ENCODE measurements at regions not wholly inside any gene's neighbourhood (a gene's known extent, or its start where the extent isn't known, plus 50 kb on each side); places are given as distances from the start of the nearest gene placed in this dataset.
A peak's percentile ranks its signal among the peaks of the same experiment; 100 is the strongest.

DNA sequence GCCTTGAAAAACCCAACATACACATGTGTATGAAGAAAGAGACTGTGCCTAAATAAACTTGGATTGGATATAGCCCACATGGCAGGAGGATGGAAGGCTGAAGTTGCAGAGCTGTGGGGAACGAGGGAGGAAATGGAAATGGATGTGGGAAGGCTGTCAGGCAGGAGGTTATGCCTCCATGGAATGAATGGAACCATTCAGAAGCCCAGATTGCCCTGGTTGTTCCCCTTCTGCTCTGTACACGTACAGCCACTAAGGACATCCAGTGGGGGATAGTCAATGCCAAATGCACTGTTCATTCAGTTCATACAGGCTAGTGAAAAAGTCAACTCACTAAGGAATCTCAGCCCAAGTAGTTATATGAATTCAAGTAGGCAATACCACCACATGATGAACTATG, 463.7 kb downstream of the TNS1 start:
- DNase-seq: no peak
- peaks cover 4% of the 10 kb centered on the region for H3K27me3 Mint-ChIP-seq (ENCODE audit: low read depth, poor library complexity)
- H3K27ac Mint-ChIP-seq: peak overlapping the region; percentile 59
- no peaks in the 10 kb centered on the region for H3K4me1 Mint-ChIP-seq
- peaks cover 21% of the 10 kb centered on the region for H3K36me3 Mint-ChIP-seq (ENCODE audit: low read depth)
- peaks cover 24% of the 10 kb centered on the region for H3K9me3 Mint-ChIP-seq
- TF ChIP-seq, protein P1, sequence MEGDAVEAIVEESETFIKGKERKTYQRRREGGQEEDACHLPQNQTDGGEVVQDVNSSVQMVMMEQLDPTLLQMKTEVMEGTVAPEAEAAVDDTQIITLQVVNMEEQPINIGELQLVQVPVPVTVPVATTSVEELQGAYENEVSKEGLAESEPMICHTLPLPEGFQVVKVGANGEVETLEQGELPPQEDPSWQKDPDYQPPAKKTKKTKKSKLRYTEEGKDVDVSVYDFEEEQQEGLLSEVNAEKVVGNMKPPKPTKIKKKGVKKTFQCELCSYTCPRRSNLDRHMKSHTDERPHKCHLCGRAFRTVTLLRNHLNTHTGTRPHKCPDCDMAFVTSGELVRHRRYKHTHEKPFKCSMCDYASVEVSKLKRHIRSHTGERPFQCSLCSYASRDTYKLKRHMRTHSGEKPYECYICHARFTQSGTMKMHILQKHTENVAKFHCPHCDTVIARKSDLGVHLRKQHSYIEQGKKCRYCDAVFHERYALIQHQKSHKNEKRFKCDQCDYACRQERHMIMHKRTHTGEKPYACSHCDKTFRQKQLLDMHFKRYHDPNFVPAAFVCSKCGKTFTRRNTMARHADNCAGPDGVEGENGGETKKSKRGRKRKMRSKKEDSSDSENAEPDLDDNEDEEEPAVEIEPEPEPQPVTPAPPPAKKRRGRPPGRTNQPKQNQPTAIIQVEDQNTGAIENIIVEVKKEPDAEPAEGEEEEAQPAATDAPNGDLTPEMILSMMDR (IDR thresholded peaks at IDR 0.05): no peak
- no peak overlapping the region for H3K4me3 Mint-ChIP-seq

DNA sequence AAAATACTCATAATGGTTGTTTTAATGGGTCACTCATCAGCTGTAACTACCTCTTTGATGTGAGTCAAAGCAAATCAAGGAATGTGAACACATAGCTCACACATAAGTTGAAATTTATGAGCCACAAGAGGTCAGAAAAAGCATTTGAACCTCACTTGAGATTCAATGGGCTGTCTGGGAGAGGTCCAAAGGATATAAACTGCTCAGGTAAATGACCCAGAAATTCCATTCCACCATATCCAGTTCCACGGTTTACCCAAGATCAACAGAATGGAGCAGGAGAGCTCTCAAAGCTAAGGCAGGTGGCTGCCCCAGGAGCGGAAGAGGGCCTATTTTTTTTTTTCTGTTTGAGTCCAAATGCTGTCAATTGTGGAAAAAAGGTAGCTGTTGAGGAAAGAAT, 464.1 kb downstream of the TNS1 start:
- TF ChIP-seq, protein P1 (IDR thresholded peaks at IDR 0.05): no peak
- peaks cover 20% of the 10 kb centered on the region for H3K9me3 Mint-ChIP-seq
- H3K27ac Mint-ChIP-seq: peak overlapping the region; percentile 59
- no peak for DNase-seq
- peaks cover 17% of the 10 kb centered on the region for H3K36me3 Mint-ChIP-seq (ENCODE audit: low read depth)
- no peaks in the 10 kb centered on the region for H3K4me1 Mint-ChIP-seq
- H3K4me3 Mint-ChIP-seq: no peak overlapping the region
- H3K27me3 Mint-ChIP-seq (ENCODE audit: low read depth, poor library complexity): peaks cover 4% of the 10 kb centered on the region

DNA sequence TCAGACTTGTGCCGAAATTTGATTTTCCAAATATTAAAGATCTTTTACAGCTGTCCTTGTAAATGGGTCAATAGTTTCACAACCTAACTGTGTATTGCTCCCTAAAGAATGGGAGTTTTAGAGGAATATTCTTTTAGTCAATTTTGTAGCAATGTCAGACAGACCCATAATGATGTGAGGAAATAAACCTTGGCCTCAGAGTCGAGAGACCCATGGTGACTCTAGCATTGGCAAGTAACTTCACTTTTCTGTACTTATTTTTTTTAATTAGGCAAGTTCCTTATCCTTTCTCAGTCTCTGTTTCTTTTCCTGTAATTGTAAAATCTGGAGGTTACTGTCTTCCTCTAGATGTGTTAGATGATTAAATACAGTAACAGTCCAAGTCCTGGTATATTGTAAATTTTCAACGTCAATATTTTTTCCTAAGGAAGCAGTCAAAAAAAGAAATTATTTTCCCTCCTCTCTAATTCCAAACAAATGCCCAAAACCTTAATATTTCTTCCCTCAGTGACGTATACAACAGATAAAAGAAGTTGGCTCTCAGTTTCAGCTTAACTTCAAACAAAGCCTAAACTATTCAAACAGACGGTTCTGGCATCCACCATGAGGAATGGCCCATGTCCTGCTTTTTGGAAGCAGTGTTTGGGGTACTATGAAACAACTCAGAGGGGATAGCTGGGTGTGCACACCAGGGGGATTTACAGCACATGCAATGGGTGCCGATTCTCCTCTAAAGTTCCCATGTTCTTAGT, 466.7 kb downstream of the TNS1 start:
- TF ChIP-seq, protein P1 (IDR thresholded peaks at IDR 0.05): no peak
- no peak for DNase-seq
- Mint-ChIP-seq H3K36me3 (ENCODE audit: low read depth) (peaks cover 11% of the 10 kb centered on the region), H3K27me3 (ENCODE audit: low read depth, poor library complexity) (peaks cover 4% of the 10 kb centered on the region), H3K27ac (no peak overlapping the region), H3K4me1 (peaks cover 13% of the 10 kb centered on the region), H3K9me3 (peaks cover 16% of the 10 kb centered on the region), H3K4me3 (no peak overlapping the region)

DNA sequence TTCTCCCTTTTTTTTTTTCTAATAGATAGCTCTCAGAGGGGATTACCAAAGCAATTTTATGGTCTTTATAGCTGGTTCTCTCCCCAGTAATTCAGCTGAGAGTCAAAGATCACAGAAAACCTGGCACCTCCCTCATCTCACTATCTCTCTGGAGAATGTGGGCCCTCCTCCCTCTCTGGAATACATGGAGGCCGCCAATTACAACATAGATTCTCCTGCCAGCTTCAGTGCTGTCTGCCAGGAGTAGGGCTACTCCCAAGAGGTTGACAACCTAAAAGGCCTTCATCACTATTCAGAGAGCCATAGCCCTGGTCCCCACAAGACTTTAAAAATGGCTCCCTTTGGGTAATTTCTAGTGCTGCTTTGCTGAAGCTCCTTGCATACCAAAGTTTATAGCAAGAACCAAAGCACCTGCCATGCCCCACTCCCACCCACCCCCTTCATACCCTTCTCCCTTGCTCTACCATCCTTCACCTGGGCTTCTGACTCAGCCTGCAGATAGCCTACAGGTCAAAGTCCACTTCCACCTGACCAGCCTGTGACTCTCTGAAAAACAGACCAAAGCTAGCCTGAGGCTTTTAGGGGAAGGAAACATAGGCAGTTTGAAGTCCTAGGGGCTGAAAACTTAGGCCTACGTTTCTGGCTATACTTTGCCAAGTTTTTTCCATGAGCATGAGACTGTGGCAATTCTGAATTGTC, 472.3 kb downstream of the TNS1 start:
- peak overlapping the region; percentile 47 for H3K27ac Mint-ChIP-seq
- TF ChIP-seq, protein P1 (IDR thresholded peaks at IDR 0.05): no peak

DNA sequence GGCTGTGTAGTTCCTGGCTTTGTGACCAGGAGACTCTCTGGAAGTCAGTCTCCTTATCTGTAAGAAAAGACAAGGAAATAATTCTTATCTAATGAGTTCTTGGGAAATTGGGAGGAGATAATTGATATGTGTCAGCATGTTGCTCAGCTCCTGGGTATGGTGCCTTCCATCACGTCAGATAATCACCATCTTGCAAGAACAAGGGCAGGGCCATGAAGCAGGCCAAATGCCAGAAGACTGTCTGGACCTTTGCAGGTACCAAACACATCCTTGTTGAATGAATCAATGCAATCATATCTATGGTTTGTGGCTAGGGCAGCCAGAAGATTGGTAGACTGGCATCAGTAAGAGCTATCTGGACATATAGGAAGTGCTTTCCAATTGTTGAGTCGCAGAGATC, 473.5 kb downstream of the TNS1 start:
- Mint-ChIP-seq H3K4me1 (peaks cover 27% of the 10 kb centered on the region), H3K9me3 (peaks cover 16% of the 10 kb centered on the region), H3K4me3 (no peak overlapping the region), H3K27me3 (ENCODE audit: low read depth, poor library complexity) (peaks cover 6% of the 10 kb centered on the region), H3K36me3 (ENCODE audit: low read depth) (peaks cover 11% of the 10 kb centered on the region), H3K27ac (no peak overlapping the region)
- no peak for DNase-seq
- TF ChIP-seq, protein P1 (IDR thresholded peaks at IDR 0.05): no peak

More for the DNA sequence above, 472.3 kb downstream of the TNS1 start:
- Mint-ChIP-seq H3K27me3 (ENCODE audit: low read depth, poor library complexity) (peaks cover 3% of the 10 kb centered on the region), H3K36me3 (ENCODE audit: low read depth) (peaks cover 11% of the 10 kb centered on the region), H3K4me1 (peaks cover 22% of the 10 kb centered on the region), H3K9me3 (peaks cover 16% of the 10 kb centered on the region), H3K4me3 (no peak overlapping the region)
- DNase-seq: no peak

All from nephron progenitor cell (in vitro differentiated cells).